Coronary artery (tissue), 2 donors: ENCODE measurements at regions not wholly inside any gene's neighbourhood (a gene's known extent, or its start where the extent isn't known, plus 50 kb on each side); places are given as distances from the start of the nearest gene placed in this dataset.

Source experiments
- DNase-seq: peaks from one replicate; pipeline ENCODE4 v3.0.0-alpha.2; 2017; ENCODE audit warnings: low spot score
- H3K27ac ChIP-seq, 2 donors: fragments of 200-600 bp; sonication (generic); one replicate each; pipeline ENCODE4 v1.5.1; 2016 to 2019
- H3K4me3 ChIP-seq: fragments of 200-600 bp; sonication (generic); 2 replicates; pipeline ENCODE4 v1.5.1; 2016; ENCODE audit warnings: mild to moderate bottlenecking, moderate library complexity
- CTCF ChIP-seq: fragments of 200-600 bp; sonication (generic); IDR thresholded peaks from one replicate; pipeline ENCODE4 v1.5.1; 2019; ENCODE audit warnings: antibody characterized with exemption

- TF ChIP-seq CTCF: no peak
- no peak overlapping the region for H3K4me3 ChIP-seq
- H3K27ac ChIP-seq: no peak overlapping the region
- no peak for DNase-seq
These were observed 296.8 kb upstream of the DPYD start for GRCh38 chr1:98217601-98218000.

GRCh38 chr1:98216304-98216703 lies 295.5 kb upstream of the DPYD start:
- H3K4me3 ChIP-seq: no peak overlapping the region
- no peak for DNase-seq
- TF ChIP-seq CTCF: no peak
- no peak overlapping the region for H3K27ac ChIP-seq

- no peak for TF ChIP-seq CTCF
- Histone ChIP-seq H3K4me3 (no peak overlapping the region), H3K27ac (no peak overlapping the region)
- DNase-seq: no peak
These were observed 290.5 kb upstream of the DPYD start for GRCh38 chr1:98211271-98211845.

- no peak for DNase-seq
- no peak overlapping the region for H3K4me3 ChIP-seq
- no peak for TF ChIP-seq CTCF
These were observed 289.7 kb upstream of the DPYD start for GRCh38 chr1:98210563-98210962.

GRCh38 chr1:98210064-98210463 lies 289.2 kb upstream of the DPYD start:
- DNase-seq: no peak
- no peak for TF ChIP-seq CTCF

More at GRCh38 chr1:98210563-98210962, 289.7 kb upstream of the DPYD start:
- H3K27ac ChIP-seq: no peak overlapping the region

GRCh38 chr1:98205291-98206017 lies 284.6 kb upstream of the DPYD start:
- Histone ChIP-seq H3K4me3 (no peak overlapping the region), H3K27ac (no peak overlapping the region)
- DNase-seq: no peak
- TF ChIP-seq CTCF: no peak

More at GRCh38 chr1:98210064-98210463, 289.2 kb upstream of the DPYD start:
- Histone ChIP-seq H3K27ac (no peak overlapping the region), H3K4me3 (no peak overlapping the region)

- DNase-seq: no peak
- Histone ChIP-seq H3K4me3 (no peak overlapping the region), H3K27ac (no peak overlapping the region)
- no peak for TF ChIP-seq CTCF
These were observed 282.6 kb upstream of the DPYD start for GRCh38 chr1:98203466-98203865.
